ENCODE measurements at regions not wholly inside any gene's neighbourhood (a gene's known extent, or its start where the extent isn't known, plus 50 kb on each side); places are given as distances from the start of the nearest gene placed in this dataset.

- H3K9me2 ChIP-seq (ENCODE audit: insufficient read depth): no peaks in the 10 kb centered on the region
- WGBS, 2 experiments (ENCODE audit: low coverage in 1 of 2, low lambda C conversion rate in 2 of 2, missing lambda C conversion rate in 2 of 2): 63 to 68% methylated on average over 6 of the region's 6 CpGs
- H3K27me3 ChIP-seq (replicated peaks; ENCODE audit: insufficient read depth): no peaks in the 10 kb centered on the region
- no peak overlapping the region for H3K4me3 ChIP-seq
- H3K4me1 ChIP-seq (ENCODE audit: insufficient read depth): 0 out of 2 replicates have a peak, but pooled peaks cover 6% of the 10 kb centered on the region
- TF ChIP-seq EZH2phosphoT487 (IDR thresholded peaks at IDR 0.05; ENCODE audit: insufficient read depth, low read depth) (no peak), EZH2 (IDR thresholded peaks at IDR 0.05; ENCODE audit: insufficient read depth, poor library complexity, severe bottlenecking) (no peak)
- H4K20me1 ChIP-seq (ENCODE audit: insufficient read depth): no peaks in the 10 kb centered on the region
- in situ Hi-C loops (cut with MboI): no loop called here
- H3K9me3 ChIP-seq (ENCODE audit: low read depth): no peaks in the 10 kb centered on the region
- H2AFZ ChIP-seq: no peak overlapping the region
- no peak for DNase-seq
- no peak overlapping the region for H3K27ac ChIP-seq
- H3K36me3 ChIP-seq (ENCODE audit: low read depth): no peaks in the 10 kb centered on the region
- no peaks in the 10 kb centered on the region for H3F3A ChIP-seq (ENCODE audit: insufficient read depth)
- no peak overlapping the region for H3K9ac ChIP-seq
- no peak overlapping the region for H3K4me2 ChIP-seq (ENCODE audit: unreplicated experiment)
- no peaks in the 10 kb centered on the region for H3K79me2 ChIP-seq (ENCODE audit: insufficient read depth)
These were observed 175.6 kb downstream of the FBXO8 start for GRCh38 chr4:174107746-174108354.

GRCh38 chr4:174105202-174105601 is 178.3 kb downstream of the FBXO8 start:
- H3K4me2 ChIP-seq (ENCODE audit: unreplicated experiment): no peak overlapping the region
- H2AFZ ChIP-seq: no peak overlapping the region
- 89 to 93% methylated on average over 1 of the region's 1 CpG for whole genome bisulfite sequencing, 2 experiments (ENCODE audit: low coverage in 1 of 2, low lambda C conversion rate in 2 of 2, missing lambda C conversion rate in 2 of 2)
- no peaks in the 10 kb centered on the region for H3K9me2 ChIP-seq (ENCODE audit: insufficient read depth)
- H3K9ac ChIP-seq: no peak overlapping the region
- no peaks in the 10 kb centered on the region for H3K79me2 ChIP-seq (ENCODE audit: insufficient read depth)
- DNase-seq: no peak
- no peaks in the 10 kb centered on the region for H3K36me3 ChIP-seq (ENCODE audit: low read depth)
- H3K4me1 ChIP-seq (ENCODE audit: insufficient read depth): 0 out of 2 replicates have a peak, but pooled peaks cover 6% of the 10 kb centered on the region
- no peaks in the 10 kb centered on the region for H3K27me3 ChIP-seq (replicated peaks; ENCODE audit: insufficient read depth)
- TF ChIP-seq EZH2phosphoT487 (IDR thresholded peaks at IDR 0.05; ENCODE audit: insufficient read depth, low read depth) (no peak), EZH2 (IDR thresholded peaks at IDR 0.05; ENCODE audit: insufficient read depth, poor library complexity, severe bottlenecking) (no peak)
- no peaks in the 10 kb centered on the region for H4K20me1 ChIP-seq (ENCODE audit: insufficient read depth)
- no peaks in the 10 kb centered on the region for H3F3A ChIP-seq (ENCODE audit: insufficient read depth)
- H3K9me3 ChIP-seq (ENCODE audit: low read depth): no peaks in the 10 kb centered on the region
- no peak overlapping the region for H3K4me3 ChIP-seq
- H3K27ac ChIP-seq: no peak overlapping the region
- in situ Hi-C loops (cut with MboI): no loop called here

DNA sequence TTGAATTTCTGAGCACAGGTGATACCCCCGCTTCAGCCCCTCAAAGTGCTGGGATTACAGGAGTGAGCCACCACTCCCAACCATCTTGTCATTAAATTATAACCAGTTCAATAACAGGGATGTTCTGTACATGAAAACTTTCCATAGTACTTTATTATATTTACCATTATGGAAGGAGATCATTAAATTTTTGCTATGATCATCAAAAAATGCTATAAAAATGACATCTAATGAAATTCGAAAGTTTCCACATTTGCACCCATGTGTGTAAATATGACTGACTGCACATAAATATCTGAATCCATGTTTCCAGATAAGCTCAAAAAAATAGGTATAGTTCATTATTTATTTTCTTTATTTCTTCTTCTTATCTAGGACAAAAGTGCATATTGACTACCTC is 182.6 kb downstream of the FBXO8 start:
- no peaks in the 10 kb centered on the region for H3F3A ChIP-seq (ENCODE audit: insufficient read depth)
- WGBS, 2 experiments (ENCODE audit: low coverage in 1 of 2, low lambda C conversion rate in 2 of 2, missing lambda C conversion rate in 2 of 2): 88 to 90% methylated on average over 2 of the region's 2 CpGs
- no peaks in the 10 kb centered on the region for H3K36me3 ChIP-seq (ENCODE audit: low read depth)
- no peaks in the 10 kb centered on the region for H4K20me1 ChIP-seq (ENCODE audit: insufficient read depth)
- no peaks in the 10 kb centered on the region for H3K9me2 ChIP-seq (ENCODE audit: insufficient read depth)
- no peaks in the 10 kb centered on the region for H3K9me3 ChIP-seq (ENCODE audit: low read depth)
- no peak overlapping the region for H3K9ac ChIP-seq
- no peak overlapping the region for H3K4me3 ChIP-seq
- H3K27ac ChIP-seq: no peak overlapping the region
- no peak for TF ChIP-seq EZH2 (IDR thresholded peaks at IDR 0.05; ENCODE audit: insufficient read depth, poor library complexity, severe bottlenecking)
- no peak for TF ChIP-seq EZH2phosphoT487 (IDR thresholded peaks at IDR 0.05; ENCODE audit: insufficient read depth, low read depth)
- 0 out of 2 replicates have a peak, but pooled peaks cover 6% of the 10 kb centered on the region for H3K4me1 ChIP-seq (ENCODE audit: insufficient read depth)
- no peaks in the 10 kb centered on the region for H3K27me3 ChIP-seq (replicated peaks; ENCODE audit: insufficient read depth)
- DNase-seq: no peak
- H3K4me2 ChIP-seq (ENCODE audit: unreplicated experiment): no peak overlapping the region
- in situ Hi-C loops (cut with MboI): no loop called here
- no peaks in the 10 kb centered on the region for H3K79me2 ChIP-seq (ENCODE audit: insufficient read depth)
- no peak overlapping the region for H2AFZ ChIP-seq

DNA sequence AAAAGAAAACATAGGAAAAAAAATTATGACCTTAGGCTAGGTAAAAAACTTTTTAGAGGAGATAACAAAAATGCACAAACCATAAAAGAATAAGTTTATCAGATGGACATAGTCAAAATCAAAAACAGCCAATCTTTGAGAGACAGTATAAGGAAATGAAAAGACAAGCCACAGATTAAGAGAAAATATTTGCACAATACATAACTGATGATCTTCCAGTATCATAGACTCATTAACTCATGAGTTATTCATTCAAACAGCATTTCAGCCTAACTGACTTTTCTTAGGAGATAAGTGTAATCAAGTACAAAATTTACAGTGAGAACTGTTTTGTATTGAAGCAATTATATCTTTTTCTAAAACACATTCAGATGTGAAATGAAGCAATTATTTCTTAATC is 183.8 kb downstream of the FBXO8 start:
- no peak for TF ChIP-seq EZH2phosphoT487 (IDR thresholded peaks at IDR 0.05; ENCODE audit: insufficient read depth, low read depth)
- TF ChIP-seq EZH2 (IDR thresholded peaks at IDR 0.05; ENCODE audit: insufficient read depth, poor library complexity, severe bottlenecking): no peak
- Histone ChIP-seq H4K20me1 (ENCODE audit: insufficient read depth) (no peaks in the 10 kb centered on the region), H3K4me3 (no peak overlapping the region), H3K36me3 (ENCODE audit: low read depth) (no peaks in the 10 kb centered on the region), H3K79me2 (ENCODE audit: insufficient read depth) (no peaks in the 10 kb centered on the region), H3K9me2 (ENCODE audit: insufficient read depth) (no peaks in the 10 kb centered on the region), H3K4me1 (ENCODE audit: insufficient read depth) (0 out of 2 replicates have a peak, but pooled peaks cover 6% of the 10 kb centered on the region), H3K9ac (no peak overlapping the region), H3F3A (ENCODE audit: insufficient read depth) (no peaks in the 10 kb centered on the region), H2AFZ (no peak overlapping the region), H3K4me2 (ENCODE audit: unreplicated experiment) (no peak overlapping the region), H3K27ac (no peak overlapping the region), H3K27me3 (replicated peaks; ENCODE audit: insufficient read depth) (no peaks in the 10 kb centered on the region), H3K9me3 (ENCODE audit: low read depth) (no peaks in the 10 kb centered on the region)
- no peak for DNase-seq
- in situ Hi-C loops (cut with MboI): no loop called here

GRCh38 chr4:174096999-174097398 is 186.5 kb downstream of the FBXO8 start:
- Histone ChIP-seq H3K4me1 (ENCODE audit: insufficient read depth) (no peaks in the 10 kb centered on the region), H3K9me2 (ENCODE audit: insufficient read depth) (no peaks in the 10 kb centered on the region), H3K36me3 (ENCODE audit: low read depth) (no peaks in the 10 kb centered on the region), H3K79me2 (ENCODE audit: insufficient read depth) (no peaks in the 10 kb centered on the region), H4K20me1 (ENCODE audit: insufficient read depth) (no peaks in the 10 kb centered on the region), H3K4me3 (no peak overlapping the region), H3F3A (ENCODE audit: insufficient read depth) (no peaks in the 10 kb centered on the region), H3K9me3 (ENCODE audit: low read depth) (no peaks in the 10 kb centered on the region), H3K4me2 (ENCODE audit: unreplicated experiment) (no peak overlapping the region), H3K27me3 (replicated peaks; ENCODE audit: insufficient read depth) (no peaks in the 10 kb centered on the region), H3K9ac (no peak overlapping the region), H3K27ac (no peak overlapping the region), H2AFZ (no peak overlapping the region)
- in situ Hi-C loops (cut with MboI): no loop called here
- no peak for TF ChIP-seq EZH2phosphoT487 (IDR thresholded peaks at IDR 0.05; ENCODE audit: insufficient read depth, low read depth)
- TF ChIP-seq EZH2 (IDR thresholded peaks at IDR 0.05; ENCODE audit: insufficient read depth, poor library complexity, severe bottlenecking): no peak
- no peak for DNase-seq
- 64 to 80% methylated on average over 1 of the region's 1 CpG for WGBS, 2 experiments (ENCODE audit: low coverage in 1 of 2, low lambda C conversion rate in 2 of 2, missing lambda C conversion rate in 2 of 2)

Data from GM23248 (cell line).